ENCODE measurements at regions not wholly inside any gene's neighbourhood (a gene's known extent, or its start where the extent isn't known, plus 50 kb on each side); places are given as distances from the start of the nearest gene placed in this dataset.

- TF ChIP-seq CTCF (conservative IDR thresholded peaks at IDR 0.05; ENCODE audit: low read depth in 2 of 2) (no peak), EZH2 (IDR thresholded peaks at IDR 0.05; ENCODE audit: low read depth, unreplicated experiment) (no peak), POLR2AphosphoS5 (IDR thresholded peaks at IDR 0.05; ENCODE audit: low read depth) (no peak), CREB1 (CRISPR knock-in tag; IDR thresholded peaks at IDR 0.05; ENCODE audit: low read depth) (no peak), EZH2phosphoT487 (IDR thresholded peaks at IDR 0.05; ENCODE audit: unreplicated experiment) (no peak), ZNF331 (CRISPR knock-in tag; IDR thresholded peaks at IDR 0.05; ENCODE audit: low read depth) (no peak), REST (IDR thresholded peaks at IDR 0.05; ENCODE audit: unreplicated experiment) (no peak), STAT1 (IDR thresholded peaks at IDR 0.05; ENCODE audit: unreplicated experiment) (no peak), JUNB (IDR thresholded peaks at IDR 0.05; ENCODE audit: unreplicated experiment) (no peak)
- TF ChIP-seq, protein P1, sequence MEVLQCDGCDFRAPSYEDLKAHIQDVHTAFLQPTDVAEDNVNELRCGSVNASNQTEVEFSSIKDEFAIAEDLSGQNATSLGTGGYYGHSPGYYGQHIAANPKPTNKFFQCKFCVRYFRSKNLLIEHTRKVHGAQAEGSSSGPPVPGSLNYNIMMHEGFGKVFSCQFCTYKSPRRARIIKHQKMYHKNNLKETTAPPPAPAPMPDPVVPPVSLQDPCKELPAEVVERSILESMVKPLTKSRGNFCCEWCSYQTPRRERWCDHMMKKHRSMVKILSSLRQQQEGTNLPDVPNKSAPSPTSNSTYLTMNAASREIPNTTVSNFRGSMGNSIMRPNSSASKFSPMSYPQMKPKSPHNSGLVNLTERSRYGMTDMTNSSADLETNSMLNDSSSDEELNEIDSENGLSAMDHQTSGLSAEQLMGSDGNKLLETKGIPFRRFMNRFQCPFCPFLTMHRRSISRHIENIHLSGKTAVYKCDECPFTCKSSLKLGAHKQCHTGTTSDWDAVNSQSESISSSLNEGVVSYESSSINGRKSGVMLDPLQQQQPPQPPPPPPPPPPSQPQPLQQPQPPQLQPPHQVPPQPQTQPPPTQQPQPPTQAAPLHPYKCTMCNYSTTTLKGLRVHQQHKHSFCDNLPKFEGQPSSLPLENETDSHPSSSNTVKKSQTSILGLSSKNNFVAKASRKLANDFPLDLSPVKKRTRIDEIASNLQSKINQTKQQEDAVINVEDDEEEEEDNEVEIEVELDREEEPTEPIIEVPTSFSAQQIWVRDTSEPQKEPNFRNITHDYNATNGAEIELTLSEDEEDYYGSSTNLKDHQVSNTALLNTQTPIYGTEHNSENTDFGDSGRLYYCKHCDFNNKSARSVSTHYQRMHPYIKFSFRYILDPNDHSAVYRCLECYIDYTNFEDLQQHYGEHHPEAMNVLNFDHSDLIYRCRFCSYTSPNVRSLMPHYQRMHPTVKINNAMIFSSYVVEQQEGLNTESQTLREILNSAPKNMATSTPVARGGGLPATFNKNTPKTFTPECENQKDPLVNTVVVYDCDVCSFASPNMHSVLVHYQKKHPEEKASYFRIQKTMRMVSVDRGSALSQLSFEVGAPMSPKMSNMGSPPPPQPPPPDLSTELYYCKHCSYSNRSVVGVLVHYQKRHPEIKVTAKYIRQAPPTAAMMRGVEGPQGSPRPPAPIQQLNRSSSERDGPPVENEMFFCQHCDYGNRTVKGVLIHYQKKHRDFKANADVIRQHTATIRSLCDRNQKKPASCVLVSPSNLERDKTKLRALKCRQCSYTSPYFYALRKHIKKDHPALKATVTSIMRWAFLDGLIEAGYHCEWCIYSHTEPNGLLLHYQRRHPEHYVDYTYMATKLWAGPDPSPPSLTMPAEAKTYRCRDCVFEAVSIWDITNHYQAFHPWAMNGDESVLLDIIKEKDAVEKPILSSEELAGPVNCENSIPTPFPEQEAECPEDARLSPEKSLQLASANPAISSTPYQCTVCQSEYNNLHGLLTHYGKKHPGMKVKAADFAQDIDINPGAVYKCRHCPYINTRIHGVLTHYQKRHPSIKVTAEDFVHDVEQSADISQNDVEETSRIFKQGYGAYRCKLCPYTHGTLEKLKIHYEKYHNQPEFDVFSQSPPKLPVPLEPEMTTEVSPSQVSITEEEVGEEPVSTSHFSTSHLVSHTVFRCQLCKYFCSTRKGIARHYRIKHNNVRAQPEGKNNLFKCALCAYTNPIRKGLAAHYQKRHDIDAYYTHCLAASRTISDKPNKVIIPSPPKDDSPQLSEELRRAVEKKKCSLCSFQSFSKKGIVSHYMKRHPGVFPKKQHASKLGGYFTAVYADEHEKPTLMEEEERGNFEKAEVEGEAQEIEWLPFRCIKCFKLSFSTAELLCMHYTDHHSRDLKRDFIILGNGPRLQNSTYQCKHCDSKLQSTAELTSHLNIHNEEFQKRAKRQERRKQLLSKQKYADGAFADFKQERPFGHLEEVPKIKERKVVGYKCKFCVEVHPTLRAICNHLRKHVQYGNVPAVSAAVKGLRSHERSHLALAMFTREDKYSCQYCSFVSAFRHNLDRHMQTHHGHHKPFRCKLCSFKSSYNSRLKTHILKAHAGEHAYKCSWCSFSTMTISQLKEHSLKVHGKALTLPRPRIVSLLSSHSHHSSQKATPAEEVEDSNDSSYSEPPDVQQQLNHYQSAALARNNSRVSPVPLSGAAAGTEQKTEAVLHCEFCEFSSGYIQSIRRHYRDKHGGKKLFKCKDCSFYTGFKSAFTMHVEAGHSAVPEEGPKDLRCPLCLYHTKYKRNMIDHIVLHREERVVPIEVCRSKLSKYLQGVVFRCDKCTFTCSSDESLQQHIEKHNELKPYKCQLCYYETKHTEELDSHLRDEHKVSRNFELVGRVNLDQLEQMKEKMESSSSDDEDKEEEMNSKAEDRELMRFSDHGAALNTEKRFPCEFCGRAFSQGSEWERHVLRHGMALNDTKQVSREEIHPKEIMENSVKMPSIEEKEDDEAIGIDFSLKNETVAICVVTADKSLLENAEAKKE (CRISPR knock-in tag; IDR thresholded peaks at IDR 0.05), result no peak
Measured at GRCh38 chr5:92460505-92460904, 1077.4 kb upstream of the ARRDC3 start.

All from GM23338 (cell line).